Endodermal cell (in vitro differentiated cells): ENCODE measurements at regions not wholly inside any gene's neighbourhood (a gene's known extent, or its start where the extent isn't known, plus 50 kb on each side); places are given as distances from the start of the nearest gene placed in this dataset.

Experiments used
- DNase-seq: peaks from one replicate; pipeline ENCODE4 v3.0.0-alpha.2; 2017
- H3K27ac ChIP-seq: 2 replicates; pipeline ENCODE4 v1.5.1; 2013; ENCODE audit warnings: mild to moderate bottlenecking, low read depth, low read length, moderate library complexity
- H3K27me3 ChIP-seq: 2 replicates; pipeline ENCODE4 v1.6.1; 2013; ENCODE audit warnings: mild to moderate bottlenecking, low read length, moderate library complexity; ENCODE audit not compliant: insufficient read depth, control insufficient read depth, poor library complexity, severe bottlenecking
- H3K36me3 ChIP-seq: 2 replicates; pipeline ENCODE4 v1.7.0; 2013; ENCODE audit warnings: mild to moderate bottlenecking, low read length, moderate library complexity; ENCODE audit not compliant: control insufficient read depth, insufficient read depth
- H3K4me1 ChIP-seq: one replicate; pipeline ENCODE4 v1.7.0; 2013; ENCODE audit warnings: low read length; ENCODE audit not compliant: control insufficient read depth, insufficient read depth
- H3K4me3 ChIP-seq: 2 replicates; pipeline ENCODE4 v1.5.1; 2013; ENCODE audit warnings: mild to moderate bottlenecking, low read length, moderate library complexity
- H3K9ac ChIP-seq: 2 replicates; pipeline ENCODE4 v1.6.1; 2013; ENCODE audit warnings: mild to moderate bottlenecking, low read length, moderate library complexity; ENCODE audit not compliant: poor library complexity, severe bottlenecking; ENCODE audit errors: extremely low read depth
- H3K9me3 ChIP-seq: 2 replicates; pipeline ENCODE4 v1.6.1; 2013; ENCODE audit warnings: mild to moderate bottlenecking, low read length, moderate library complexity; ENCODE audit not compliant: control insufficient read depth
- H3K27ac Mint-ChIP-seq: 2 replicates; pipeline ENCODE4 v1.8.0; 2020; ENCODE audit warnings: mixed read lengths
- H3K27me3 Mint-ChIP-seq: 2 replicates; pipeline ENCODE4 v1.8.0; 2021; ENCODE audit warnings: mild to moderate bottlenecking, mixed read lengths; ENCODE audit not compliant: insufficient read depth
- H3K36me3 Mint-ChIP-seq: 2 replicates; pipeline ENCODE4 v1.8.0; 2020; ENCODE audit warnings: low read depth, mixed read lengths
- H3K4me1 Mint-ChIP-seq: 2 replicates; pipeline ENCODE4 v1.8.0; 2020; ENCODE audit warnings: mixed read lengths
- H3K4me3 Mint-ChIP-seq: 2 replicates; pipeline ENCODE4 v1.8.0; 2020; ENCODE audit warnings: mild to moderate bottlenecking, moderate library complexity, mixed read lengths
- H3K9me3 Mint-ChIP-seq: 2 replicates; pipeline ENCODE4 v1.8.0; 2020; ENCODE audit warnings: mild to moderate bottlenecking, mixed read lengths
- WGBS, 2 experiments: methylation state at CpG; one replicate each; pipeline versions ENCODE4 v1.1.5 to v1.1.7; 2013; ENCODE audit warnings: missing lambda C conversion rate in 2 of 2, mixed read lengths in 1 of 2; ENCODE audit not compliant: insufficient coverage in 1 of 2, insufficient read length in 1 of 2; 5-methylcytosine and 5-hydroxymethylcytosine counted together
- TF ChIP-seq, protein P1 (sequence below): fragments of 200-600 bp; sonication (generic); conservative IDR thresholded peaks from 2 replicates; pipeline ENCODE4 v1.5.0; 2021; ENCODE audit warnings: antibody characterized with exemption, mild to moderate bottlenecking

DNA sequence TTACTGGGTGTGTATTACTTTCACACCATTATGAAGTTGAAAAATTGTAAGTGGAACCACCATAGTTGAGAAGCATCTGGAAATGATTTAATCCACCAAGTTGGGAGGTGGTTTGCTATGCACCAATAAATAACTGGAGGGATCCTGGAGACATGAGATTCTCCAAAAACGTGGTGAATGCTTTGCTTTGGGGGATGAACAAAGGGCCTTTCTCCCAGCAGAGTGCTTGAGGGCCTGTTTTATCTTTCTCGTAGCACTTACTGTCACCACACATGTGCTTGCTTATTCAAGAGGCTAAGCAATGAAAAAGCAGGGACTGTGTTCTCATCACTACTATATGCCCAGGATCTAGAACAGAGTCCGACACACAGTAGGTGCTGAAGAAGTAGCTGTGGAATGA, 371.1 kb downstream of the DHX35 start:
- Histone ChIP-seq H3K9me3 (no peaks in the 10 kb centered on the region), H3K27ac (no peak overlapping the region), H3K27me3 (no peaks in the 10 kb centered on the region), H3K36me3 (no peaks in the 10 kb centered on the region), H3K9ac (no peak overlapping the region), H3K4me3 (no peak overlapping the region), H3K4me1 (peaks cover 3% of the 10 kb centered on the region)
- no peaks in the 10 kb centered on the region for H3K36me3 Mint-ChIP-seq
- H3K4me1 Mint-ChIP-seq: peaks cover 4% of the 10 kb centered on the region
- no peak for DNase-seq
- no peak overlapping the region for H3K27ac Mint-ChIP-seq
- H3K9me3 Mint-ChIP-seq: no peaks in the 10 kb centered on the region
- H3K4me3 Mint-ChIP-seq: no peak overlapping the region
- peaks cover 16% of the 10 kb centered on the region for H3K27me3 Mint-ChIP-seq
- TF ChIP-seq, protein P1, sequence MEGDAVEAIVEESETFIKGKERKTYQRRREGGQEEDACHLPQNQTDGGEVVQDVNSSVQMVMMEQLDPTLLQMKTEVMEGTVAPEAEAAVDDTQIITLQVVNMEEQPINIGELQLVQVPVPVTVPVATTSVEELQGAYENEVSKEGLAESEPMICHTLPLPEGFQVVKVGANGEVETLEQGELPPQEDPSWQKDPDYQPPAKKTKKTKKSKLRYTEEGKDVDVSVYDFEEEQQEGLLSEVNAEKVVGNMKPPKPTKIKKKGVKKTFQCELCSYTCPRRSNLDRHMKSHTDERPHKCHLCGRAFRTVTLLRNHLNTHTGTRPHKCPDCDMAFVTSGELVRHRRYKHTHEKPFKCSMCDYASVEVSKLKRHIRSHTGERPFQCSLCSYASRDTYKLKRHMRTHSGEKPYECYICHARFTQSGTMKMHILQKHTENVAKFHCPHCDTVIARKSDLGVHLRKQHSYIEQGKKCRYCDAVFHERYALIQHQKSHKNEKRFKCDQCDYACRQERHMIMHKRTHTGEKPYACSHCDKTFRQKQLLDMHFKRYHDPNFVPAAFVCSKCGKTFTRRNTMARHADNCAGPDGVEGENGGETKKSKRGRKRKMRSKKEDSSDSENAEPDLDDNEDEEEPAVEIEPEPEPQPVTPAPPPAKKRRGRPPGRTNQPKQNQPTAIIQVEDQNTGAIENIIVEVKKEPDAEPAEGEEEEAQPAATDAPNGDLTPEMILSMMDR: no peak
- WGBS, 2 experiments: 80 to 83% methylated on average over 2 to 3 of the region's 3 CpGs

DNA sequence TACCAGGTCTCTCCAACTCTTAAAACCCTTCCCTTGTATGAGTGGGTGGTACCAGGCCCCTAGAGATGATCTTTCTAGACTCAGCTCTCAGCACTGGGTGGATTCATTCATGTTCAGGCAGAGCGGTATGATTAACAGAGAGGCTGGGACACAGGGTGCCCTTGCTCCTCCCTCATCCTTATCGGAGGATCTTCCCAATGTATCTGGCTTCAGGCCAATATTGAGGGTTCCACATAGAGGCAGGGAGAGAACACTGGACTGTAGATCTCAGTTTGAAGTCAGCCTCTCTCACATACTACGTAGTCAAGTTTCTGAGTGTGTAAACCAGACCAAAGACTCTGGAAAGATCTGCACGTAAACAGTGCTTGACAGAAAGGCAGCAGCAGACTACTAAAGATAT, 366.2 kb downstream of the DHX35 start:
- no peak overlapping the region for H3K27ac Mint-ChIP-seq
- no peaks in the 10 kb centered on the region for H3K27me3 ChIP-seq
- no peaks in the 10 kb centered on the region for H3K9me3 Mint-ChIP-seq
- no peak overlapping the region for H3K9ac ChIP-seq
- DNase-seq: no peak
- H3K4me1 ChIP-seq: peaks cover 3% of the 10 kb centered on the region
- WGBS, 2 experiments: 88 to 100% methylated on average over 3 to 4 of the region's 4 CpGs
- no peaks in the 10 kb centered on the region for H3K9me3 ChIP-seq
- no peaks in the 10 kb centered on the region for H3K27me3 Mint-ChIP-seq
- H3K27ac ChIP-seq: no peak overlapping the region
- H3K4me1 Mint-ChIP-seq: no peaks in the 10 kb centered on the region
- TF ChIP-seq, protein P1: no peak
- no peak overlapping the region for H3K4me3 Mint-ChIP-seq
- H3K36me3 Mint-ChIP-seq: no peaks in the 10 kb centered on the region
- H3K36me3 ChIP-seq: no peaks in the 10 kb centered on the region
- H3K4me3 ChIP-seq: no peak overlapping the region

DNA sequence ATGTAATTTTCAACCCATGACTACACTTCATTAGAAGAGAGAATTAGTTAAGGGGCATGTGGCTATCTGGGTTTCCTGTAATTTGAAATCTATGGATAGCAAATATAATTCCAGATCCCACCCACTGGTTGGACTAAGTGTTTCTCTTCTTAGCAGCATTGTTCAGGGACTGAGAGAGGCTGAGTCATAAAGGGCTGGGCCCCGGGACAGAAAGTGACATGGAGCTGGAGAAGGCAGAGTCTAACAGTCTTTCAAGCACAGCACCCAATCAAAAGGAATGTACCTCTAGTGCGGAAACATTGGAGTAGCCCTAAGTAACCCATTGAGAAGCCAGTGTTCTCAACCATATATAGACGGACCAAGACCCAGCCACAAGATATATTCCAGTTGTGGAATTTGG, 363.9 kb downstream of the DHX35 start:
- no peak for DNase-seq
- H3K4me1 ChIP-seq: no peaks in the 10 kb centered on the region
- H3K9me3 ChIP-seq: no peaks in the 10 kb centered on the region
- Mint-ChIP-seq H3K4me1 (no peaks in the 10 kb centered on the region), H3K27ac (no peak overlapping the region), H3K4me3 (no peak overlapping the region), H3K27me3 (no peaks in the 10 kb centered on the region), H3K36me3 (no peaks in the 10 kb centered on the region), H3K9me3 (no peaks in the 10 kb centered on the region)
- H3K4me3 ChIP-seq: no peak overlapping the region
- H3K27me3 ChIP-seq: no peaks in the 10 kb centered on the region
- no peaks in the 10 kb centered on the region for H3K36me3 ChIP-seq
- H3K27ac ChIP-seq: no peak overlapping the region
- no peak overlapping the region for H3K9ac ChIP-seq
- WGBS, 2 experiments: 89 to 93% methylated on average over 2 to 3 of the region's 3 CpGs
- TF ChIP-seq, protein P1: no peak
